ENCODE measurements at regions not wholly inside any gene's neighbourhood (a gene's known extent, or its start where the extent isn't known, plus 50 kb on each side); places are given as distances from the start of the nearest gene placed in this dataset.

- TF ChIP-seq SPEN (CRISPR knock-in tag; IDR thresholded peaks at IDR 0.05; ENCODE audit: low read depth) (no peak), ZNF691 (CRISPR knock-in tag; IDR thresholded peaks at IDR 0.05; ENCODE audit: borderline replicate concordance, low read depth) (no peak)
These were observed 73.5 kb upstream of the RUNX3 start (continued) for GRCh38 chr1:25003457-25004190.

- in situ Hi-C loops (cut with HindIII; ENCODE audit: extremely low pct_ligation_motif_present, low pct_unique_long_range_greater_than_20kb) = no loop called here
- intact Hi-C loops (cut with micrococcal nuclease; ENCODE audit: unreplicated experiment) = no loop called here
- BruUV-seq (replicated peaks) = no TSS peak
- Histone ChIP-seq H2AFZ (ENCODE audit: low read length) (no peak overlapping the region), H4K20me1 (ENCODE audit: insufficient read depth, low read length) (no peaks in the 10 kb centered on the region), H3K36me3 (replicated peaks in 1 of 2; ENCODE audit: control insufficient read depth in 1 of 2, insufficient read depth in 2 of 2, low read length in 2 of 2) (no peaks in the 10 kb centered on the region), H3K4me1 (ENCODE audit: insufficient read depth, low read length) (peaks cover 34% of the 10 kb centered on the region), H3K27me3 (ENCODE audit: control insufficient read depth in 1 of 2, insufficient read depth in 2 of 2, low read length in 2 of 2) (peaks cover 3 to 29% of the 10 kb centered on the region in 2 experiments; a peak in 3 of 5 replicates), H3K27ac (ENCODE audit: extremely low read length, insufficient read depth, low read length) (no peak overlapping the region), H3K9me3 (ENCODE audit: low read length) (no peaks in the 10 kb centered on the region), H3K9ac (ENCODE audit: insufficient read depth, low read depth, low read length) (no peak overlapping the region), H3K4me2 (ENCODE audit: low read depth, low read length) (no peak overlapping the region), H3K79me2 (ENCODE audit: insufficient read depth, low read length) (no peaks in the 10 kb centered on the region), H3K4me3 (replicated peaks in 1 of 3; ENCODE audit: insufficient read depth in 1 of 3, low read depth in 2 of 3, low read length in 3 of 3) (no peak overlapping the region)
- DNase-seq (ENCODE audit: low spot score) = no peak
- POLR2A ChIA-PET = no interaction called here
- FAIRE-seq = no peak
- WGBS (ENCODE audit: low lambda C conversion rate) = 71% methylated on average over 7 of the region's 7 CpGs
- no peak for ATAC-seq
- CTCF ChIA-PET (ENCODE audit: low intra/inter-chr PET ratio, low total read pairs) = no interaction called here
- no peak for TF ChIP-seq TCF7 (IDR thresholded peaks at IDR 0.05; ENCODE audit: low read depth)
- no peak for TF ChIP-seq ZNF12 (CRISPR knock-in tag; IDR thresholded peaks at IDR 0.05)
- no peak for TF ChIP-seq HNF4G (IDR thresholded peaks at IDR 0.05; ENCODE audit: borderline replicate concordance, low read depth, low read length)
- TF ChIP-seq HNF4G (CRISPR knock-in tag; IDR thresholded peaks at IDR 0.05; ENCODE audit: borderline replicate concordance, low read depth) = no peak
- no peak for TF ChIP-seq MAX (IDR thresholded peaks at IDR 0.05)
- no peak for TF ChIP-seq ARNT2 (CRISPR knock-in tag; IDR thresholded peaks at IDR 0.05; ENCODE audit: low read depth)
- TF ChIP-seq RNF2 (conservative IDR thresholded peaks at IDR 0.05; ENCODE audit: low read depth) = no peak
- TF ChIP-seq CREB3 (CRISPR knock-in tag; IDR thresholded peaks at IDR 0.05) = no peak
- TF ChIP-seq CREM (IDR thresholded peaks at IDR 0.05) = no peak
- TF ChIP-seq CREM (CRISPR knock-in tag; IDR thresholded peaks at IDR 0.05) = no peak
- no peak for TF ChIP-seq ZKSCAN8 (CRISPR knock-in tag; IDR thresholded peaks at IDR 0.05; ENCODE audit: borderline replicate concordance)
- TF ChIP-seq ZNF547 (CRISPR knock-in tag; IDR thresholded peaks at IDR 0.05) = no peak
- no peak for TF ChIP-seq ZNF644 (CRISPR knock-in tag; IDR thresholded peaks at IDR 0.05; ENCODE audit: low read depth)
- no peak for TF ChIP-seq CREB1 (IDR thresholded peaks at IDR 0.05)
- TF ChIP-seq CREB1 (CRISPR knock-in tag; IDR thresholded peaks at IDR 0.05) = no peak
- no peak for TF ChIP-seq ZNF569 (CRISPR knock-in tag; IDR thresholded peaks at IDR 0.05; ENCODE audit: borderline replicate concordance)
These were observed 72.9 kb upstream of the RUNX3 start for GRCh38 chr1:25003000-25003399.

Data from HepG2 (cell line).